H9 (cell line): ENCODE measurements at regions not wholly inside any gene's neighbourhood (a gene's known extent, or its start where the extent isn't known, plus 50 kb on each side); places are given as distances from the start of the nearest gene placed in this dataset.
"Not testable (repeated sequence)": the region's sequence is repeated elsewhere in the genome, so short reads cannot be mapped to it uniquely, and the experiment has no call there.

ENCODE experiments used
- DNase-seq: peaks from one replicate; pipeline ENCODE4 v3.0.0-alpha.2; 2017
- H2AFZ ChIP-seq: one replicate; pipeline ENCODE4 v1.6.1; 2013; ENCODE audit warnings: mild to moderate bottlenecking, low read length, control low read depth, moderate library complexity
- H2AK5ac ChIP-seq: 2 replicates; pipeline ENCODE4 v1.6.1; 2013; ENCODE audit warnings: low read length, control low read depth, mixed read lengths; ENCODE audit not compliant: insufficient read length
- H2BK120ac ChIP-seq: one replicate; pipeline ENCODE4 v1.6.1; 2013; ENCODE audit warnings: low read depth, mild to moderate bottlenecking, low read length, control low read depth, inconsistent platforms; ENCODE audit not compliant: poor library complexity, severe bottlenecking
- H2BK12ac ChIP-seq: 2 replicates; pipeline ENCODE4 v1.6.1; 2013; ENCODE audit warnings: low read length, control low read depth, mixed read lengths, low read depth; ENCODE audit not compliant: insufficient read length
- H2BK15ac ChIP-seq: 2 replicates; pipeline ENCODE4 v1.6.1; 2013; ENCODE audit warnings: low read depth, low read length, control low read depth
- H2BK20ac ChIP-seq: one replicate; pipeline ENCODE4 v1.6.1; 2013; ENCODE audit warnings: low read depth, mild to moderate bottlenecking, low read length, control low read depth, inconsistent platforms; ENCODE audit not compliant: poor library complexity, severe bottlenecking
- H2BK5ac ChIP-seq: 2 replicates; pipeline ENCODE4 v1.6.1; 2013; ENCODE audit warnings: low read length, control low read depth, mixed read lengths; ENCODE audit not compliant: insufficient read length
- H3K14ac ChIP-seq: 2 replicates; pipeline ENCODE4 v1.6.1; 2013; ENCODE audit warnings: low read length, control low read depth; ENCODE audit not compliant: insufficient read depth
- H3K18ac ChIP-seq: 2 replicates; pipeline ENCODE4 v1.6.1; 2013; ENCODE audit warnings: low read depth, mild to moderate bottlenecking, mixed read lengths, low read length, control low read depth; ENCODE audit not compliant: insufficient read length
- H3K23ac ChIP-seq: 2 replicates; pipeline ENCODE4 v1.6.1; 2013; ENCODE audit warnings: low read length, control low read depth, mixed read lengths, low read depth; ENCODE audit not compliant: insufficient read length
- H3K23me2 ChIP-seq: 2 replicates; pipeline ENCODE4 v1.6.1; 2013; ENCODE audit warnings: low read depth, mild to moderate bottlenecking, mixed read lengths, low read length, control low read depth; ENCODE audit not compliant: insufficient read length, poor library complexity, severe bottlenecking
- H3K27ac ChIP-seq: 2 replicates; pipeline ENCODE4 v1.5.1; 2013; ENCODE audit warnings: low read length, control low read depth, mixed read lengths, low read depth; ENCODE audit not compliant: insufficient read length
- H3K27me3 ChIP-seq: 2 replicates; pipeline ENCODE4 v1.6.1; 2013; ENCODE audit warnings: low read length, control low read depth, inconsistent platforms; ENCODE audit not compliant: insufficient read depth
- H3K4ac ChIP-seq: 2 replicates; pipeline ENCODE4 v1.6.1; 2013; ENCODE audit warnings: low read depth, mild to moderate bottlenecking, control low read depth, inconsistent platforms, low read length, moderate library complexity
- H3K4me1 ChIP-seq: 2 replicates; pipeline ENCODE4 v1.6.1; 2013; ENCODE audit warnings: low read length, control low read depth, inconsistent platforms; ENCODE audit not compliant: insufficient read depth
- H3K4me2 ChIP-seq: 2 replicates; pipeline ENCODE4 v1.6.1; 2013; ENCODE audit warnings: low read length, control low read depth, mixed read lengths; ENCODE audit not compliant: insufficient read length, insufficient read depth
- H3K56ac ChIP-seq: 2 replicates; pipeline ENCODE4 v1.6.1; 2013; ENCODE audit warnings: low read depth, mild to moderate bottlenecking, mixed read lengths, low read length, control low read depth; ENCODE audit not compliant: insufficient read length
- H3K79me1 ChIP-seq: 2 replicates; pipeline ENCODE4 v1.6.1; 2013; ENCODE audit warnings: low read depth, mild to moderate bottlenecking, moderate library complexity, low read length, control low read depth, inconsistent platforms; ENCODE audit not compliant: insufficient read depth, poor library complexity, severe bottlenecking
- H3K79me2 ChIP-seq: 2 replicates; pipeline ENCODE4 v1.6.1; 2013; ENCODE audit warnings: low read length, control low read depth, inconsistent platforms; ENCODE audit not compliant: insufficient read depth
- H3K9ac ChIP-seq: 2 replicates; pipeline ENCODE4 v1.6.1; 2013; ENCODE audit warnings: low read length, control low read depth, mixed read lengths; ENCODE audit not compliant: insufficient read length; ENCODE audit errors: extremely low read depth
- H3K9me3 ChIP-seq: one replicate; pipeline ENCODE4 v1.6.1; 2013; ENCODE audit warnings: low read depth, low read length, inconsistent platforms; ENCODE audit not compliant: control insufficient read depth
- H3T11ph ChIP-seq: one replicate; pipeline ENCODE4 v1.6.1; 2013; ENCODE audit warnings: mild to moderate bottlenecking, low read length, control low read depth, inconsistent platforms
- H4K20me1 ChIP-seq: one replicate; pipeline ENCODE4 v1.6.1; 2013; ENCODE audit not compliant: control insufficient read depth, insufficient read length, insufficient read depth
- H4K5ac ChIP-seq: 2 replicates; pipeline ENCODE4 v1.6.1; 2013; ENCODE audit warnings: low read depth, mild to moderate bottlenecking, mixed read lengths, low read length, control low read depth; ENCODE audit not compliant: insufficient read length
- H4K8ac ChIP-seq: replicated peaks from 2 replicates; pipeline ENCODE4 v1.6.1; 2013; ENCODE audit warnings: low read length, control low read depth, mixed read lengths, low read depth; ENCODE audit not compliant: insufficient read length
- H4K91ac ChIP-seq: 2 replicates; pipeline ENCODE4 v1.6.1; 2013; ENCODE audit warnings: low read depth, mild to moderate bottlenecking, moderate library complexity, mixed read lengths, low read length, control low read depth; ENCODE audit not compliant: insufficient read length
- H3K27ac Mint-ChIP-seq, 3 experiments: 2 replicates in 2 of 3; 3 replicates in 1 of 3; pipeline ENCODE4 v1.8.0; 2020 to 2021; ENCODE audit warnings: mixed read lengths in 3 of 3, mild to moderate bottlenecking in 1 of 3, moderate library complexity in 1 of 3
- H3K27me3 Mint-ChIP-seq: 2 replicates; pipeline ENCODE4 v1.8.0; 2021; ENCODE audit warnings: low read depth, mild to moderate bottlenecking, moderate library complexity, mixed read lengths
- H3K36me3 Mint-ChIP-seq, 3 experiments: 2 replicates in 2 of 3; 3 replicates in 1 of 3; pipeline ENCODE4 v1.8.0; 2020 to 2021; ENCODE audit warnings: low read depth in 3 of 3, mixed read lengths in 3 of 3; ENCODE audit not compliant: insufficient read depth in 1 of 3
- H3K4me1 Mint-ChIP-seq, 2 experiments: 2 replicates each; pipeline ENCODE4 v1.8.0; 2020; ENCODE audit warnings: mixed read lengths in 2 of 2
- H3K4me3 Mint-ChIP-seq, 2 experiments: 2 replicates in 1 of 2; 3 replicates in 1 of 2; pipeline ENCODE4 v1.8.0; 2020 to 2021; ENCODE audit warnings: mild to moderate bottlenecking in 2 of 2, mixed read lengths in 2 of 2, moderate library complexity in 1 of 2
- H3K9me3 Mint-ChIP-seq, 2 experiments: 2 replicates in 1 of 2; 3 replicates in 1 of 2; pipeline ENCODE4 v1.8.0; 2020; ENCODE audit warnings: mild to moderate bottlenecking in 2 of 2, mixed read lengths in 2 of 2, moderate library complexity in 1 of 2
- CTCF ChIP-seq: fragments of 200-600 bp; sonication (generic); conservative IDR thresholded peaks from 3 replicates; pipeline ENCODE4 v1.8.0; 2021; ENCODE audit warnings: antibody characterized with exemption, mild to moderate bottlenecking
- WGBS: extraction: QIAGEN DNeasy Blood & Tissue Kit; methylation state at CpG from one replicate; pipeline ENCODE4 v1.1.7; 2013; ENCODE audit warnings: missing lambda C conversion rate, low lambda C conversion rate, mixed read lengths; ENCODE audit not compliant: insufficient read length; ENCODE audit errors: extremely low coverage; 5-methylcytosine and 5-hydroxymethylcytosine counted together

- Histone ChIP-seq H2BK20ac (no peak overlapping the region), H4K8ac (no peak overlapping the region), H2AFZ (no peak overlapping the region), H4K5ac (no peak overlapping the region), H2BK5ac (no peak overlapping the region), H3K23me2 (no peaks in the 10 kb centered on the region), H3K27ac (peak overlapping the region; percentile 21), H2AK5ac (no peak overlapping the region), H3K4ac (no peak overlapping the region), H3K14ac (no peak overlapping the region), H3K9ac (no peak overlapping the region), H3K4me1 (no peaks in the 10 kb centered on the region; the same call in 1 of the 2 replicates), H3K27me3 (no peaks in the 10 kb centered on the region), H4K20me1 (no peaks in the 10 kb centered on the region), H2BK12ac (no peak overlapping the region), H3K56ac (no peak overlapping the region), H2BK15ac (no peak overlapping the region), H2BK120ac (no peak overlapping the region), H4K91ac (no peak overlapping the region), H3K79me2 (0 out of 2 replicates have a peak, but pooled peaks cover 2% of the 10 kb centered on the region), H3K18ac (no peak overlapping the region), H3K4me2 (peak overlapping the region; percentile 22), H3K23ac (no peak overlapping the region), H3K79me1 (no peaks in the 10 kb centered on the region), H3T11ph (no peak overlapping the region), H3K9me3 (peaks cover 5% of the 10 kb centered on the region)
- Mint-ChIP-seq H3K27ac (peak overlapping the region; percentile 20 to 33 (median 23); a peak in 3 of 7 replicates), H3K4me3 (peak overlapping the region; percentile 16 to 32; a peak in 3 of 5 replicates), H3K4me1 (peaks cover 32 to 40% of the 10 kb centered on the region in 2 experiments), H3K36me3 (peaks cover 24 to 33% (median 30%) of the 10 kb centered on the region in 3 experiments), H3K27me3 (no peaks in the 10 kb centered on the region), H3K9me3 (peaks cover 30 to 32% of the 10 kb centered on the region in 2 experiments; a peak in 4 of 5 replicates)
- DNase-seq, result peak; percentile 40
- TF ChIP-seq CTCF, result no peak
Observed at GRCh38 chr10:20372748-20373147, 524.4 kb downstream of the NEBL start.

GRCh38 chr10:20370977-20371533 lies 526.1 kb downstream of the NEBL start:
- Mint-ChIP-seq H3K4me1 (peaks cover 32 to 40% of the 10 kb centered on the region in 2 experiments), H3K27ac (peak overlapping the region; percentile 86 to 99 (median 97)), H3K9me3 (peaks cover 34 to 35% of the 10 kb centered on the region in 2 experiments; a peak in 4 of 5 replicates), H3K4me3 (peak overlapping the region; percentile 47 to 66; a peak in 4 of 5 replicates), H3K36me3 (peaks cover 26 to 40% (median 33%) of the 10 kb centered on the region in 3 experiments)
- H4K20me1 ChIP-seq, H3K79me2 ChIP-seq, H3K9me3 ChIP-seq, H4K8ac ChIP-seq, H4K5ac ChIP-seq, H3K9ac ChIP-seq, H2BK5ac ChIP-seq, H3K4me1 ChIP-seq, H3K4ac ChIP-seq, H4K91ac ChIP-seq, H3K27me3 Mint-ChIP-seq, H2BK120ac ChIP-seq, H3K23me2 ChIP-seq, H3K56ac ChIP-seq, H3K23ac ChIP-seq, H3K14ac ChIP-seq, H3K27me3 ChIP-seq, H3K79me1 ChIP-seq, H2BK12ac ChIP-seq, H2AK5ac ChIP-seq, H2AFZ ChIP-seq, H2BK20ac ChIP-seq, H2BK15ac ChIP-seq, H3T11ph ChIP-seq: not testable (repeated sequence)
- Histone ChIP-seq H3K27ac (peak overlapping the region; percentile 95), H3K4me2 (peak overlapping the region; percentile 12), H3K18ac (peak overlapping the region; percentile 48)
- DNase-seq, result peak; percentile 84
- WGBS, result no CpG with 5 or more reads among the region's 7 CpGs
